ENCODE measurements at regions not wholly inside any gene's neighbourhood (a gene's known extent, or its start where the extent isn't known, plus 50 kb on each side); places are given as distances from the start of the nearest gene placed in this dataset.
A peak's percentile ranks its signal among the peaks of the same experiment; 100 is the strongest.
"Not testable (repeated sequence)": the region's sequence is repeated elsewhere in the genome, so short reads cannot be mapped to it uniquely, and the experiment has no call there.

DNA sequence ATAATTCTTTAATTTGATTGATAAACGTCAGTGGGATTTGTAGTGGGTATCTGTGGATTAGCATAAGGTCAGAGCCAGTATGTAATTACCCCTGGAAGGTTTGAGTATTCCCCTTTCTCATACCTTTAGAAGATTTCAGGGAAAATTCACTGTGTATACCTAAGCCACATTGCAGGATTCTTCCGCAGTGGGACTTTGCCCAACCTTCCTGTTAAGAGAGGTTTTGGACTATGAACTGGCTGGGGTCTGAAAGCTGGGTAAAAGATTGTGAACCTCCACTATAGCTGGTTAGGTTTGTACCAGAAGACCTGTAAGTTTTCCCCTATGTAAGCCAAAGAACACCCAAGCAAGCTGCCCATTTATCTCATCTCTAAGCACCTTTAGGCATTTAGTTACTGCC is 150.2 kb downstream of the TTC6 start:
- no peaks in the 10 kb centered on the region for H3K27me3 ChIP-seq
- ATAC-seq (no peak), DNase-seq (no peak), FAIRE-seq (no peak)
- intact Hi-C loops (cut with DNase I), result no loop called here
- H3K9me3 ChIP-seq, result no peaks in the 10 kb centered on the region
- H3K27ac ChIP-seq, result no peak overlapping the region
- no peaks in the 10 kb centered on the region for H3K4me1 ChIP-seq
- TF ChIP-seq, protein P1, sequence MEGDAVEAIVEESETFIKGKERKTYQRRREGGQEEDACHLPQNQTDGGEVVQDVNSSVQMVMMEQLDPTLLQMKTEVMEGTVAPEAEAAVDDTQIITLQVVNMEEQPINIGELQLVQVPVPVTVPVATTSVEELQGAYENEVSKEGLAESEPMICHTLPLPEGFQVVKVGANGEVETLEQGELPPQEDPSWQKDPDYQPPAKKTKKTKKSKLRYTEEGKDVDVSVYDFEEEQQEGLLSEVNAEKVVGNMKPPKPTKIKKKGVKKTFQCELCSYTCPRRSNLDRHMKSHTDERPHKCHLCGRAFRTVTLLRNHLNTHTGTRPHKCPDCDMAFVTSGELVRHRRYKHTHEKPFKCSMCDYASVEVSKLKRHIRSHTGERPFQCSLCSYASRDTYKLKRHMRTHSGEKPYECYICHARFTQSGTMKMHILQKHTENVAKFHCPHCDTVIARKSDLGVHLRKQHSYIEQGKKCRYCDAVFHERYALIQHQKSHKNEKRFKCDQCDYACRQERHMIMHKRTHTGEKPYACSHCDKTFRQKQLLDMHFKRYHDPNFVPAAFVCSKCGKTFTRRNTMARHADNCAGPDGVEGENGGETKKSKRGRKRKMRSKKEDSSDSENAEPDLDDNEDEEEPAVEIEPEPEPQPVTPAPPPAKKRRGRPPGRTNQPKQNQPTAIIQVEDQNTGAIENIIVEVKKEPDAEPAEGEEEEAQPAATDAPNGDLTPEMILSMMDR (IDR thresholded peaks at IDR 0.05), result no peak
- 59% methylated on average over 2 of the region's 2 CpGs for WGBS, 2 donors
- no peaks in the 10 kb centered on the region for H3K36me3 ChIP-seq
- no peak overlapping the region for H3K4me3 ChIP-seq

DNA sequence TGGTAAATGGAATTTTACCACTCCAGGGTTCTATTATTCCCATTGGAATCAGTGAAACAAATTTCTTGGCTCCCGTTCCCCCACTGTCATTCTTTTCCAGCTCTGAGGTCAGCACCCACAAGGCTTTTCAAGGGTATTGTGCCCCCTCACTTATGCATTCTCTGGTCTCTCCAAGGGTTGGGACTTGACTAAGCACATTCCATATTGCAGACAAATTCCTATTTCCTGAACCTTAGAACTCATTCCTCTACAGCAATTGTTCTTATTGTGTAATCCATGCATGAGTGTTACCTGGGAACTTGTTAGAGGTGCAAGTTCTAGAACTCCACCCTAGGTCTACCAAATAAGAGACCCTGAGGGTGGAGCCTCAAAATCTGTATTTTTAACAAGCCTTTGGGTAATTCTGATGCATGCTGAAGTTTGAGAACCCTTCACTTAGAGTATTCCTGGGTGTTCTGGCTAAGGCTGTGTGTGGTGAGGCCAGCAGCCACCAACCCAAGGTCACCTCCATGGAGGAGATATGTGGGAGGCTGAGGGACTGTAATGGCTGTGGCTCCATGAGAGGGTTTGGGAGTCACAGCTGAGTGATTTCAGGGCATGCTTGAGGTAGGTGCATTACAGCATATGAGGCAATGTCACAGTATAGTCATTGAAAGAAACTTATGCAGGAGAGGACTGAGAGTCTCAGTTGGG is 150.9 kb downstream of the TTC6 start:
- DNase-seq (no peak), FAIRE-seq (no peak), ATAC-seq (no peak)
- intact Hi-C loops (cut with DNase I), result no loop called here
- no peaks in the 10 kb centered on the region for H3K27me3 ChIP-seq
- H3K4me1 ChIP-seq, result no peaks in the 10 kb centered on the region
- WGBS, 2 donors, result 79 to 85% methylated on average over 1 of the region's 1 CpG
- H3K27ac ChIP-seq, result no peak overlapping the region
- no peaks in the 10 kb centered on the region for H3K9me3 ChIP-seq
- H3K4me3 ChIP-seq, result no peak overlapping the region
- TF ChIP-seq, protein P1 (IDR thresholded peaks at IDR 0.05), result no peak
- no peaks in the 10 kb centered on the region for H3K36me3 ChIP-seq

DNA sequence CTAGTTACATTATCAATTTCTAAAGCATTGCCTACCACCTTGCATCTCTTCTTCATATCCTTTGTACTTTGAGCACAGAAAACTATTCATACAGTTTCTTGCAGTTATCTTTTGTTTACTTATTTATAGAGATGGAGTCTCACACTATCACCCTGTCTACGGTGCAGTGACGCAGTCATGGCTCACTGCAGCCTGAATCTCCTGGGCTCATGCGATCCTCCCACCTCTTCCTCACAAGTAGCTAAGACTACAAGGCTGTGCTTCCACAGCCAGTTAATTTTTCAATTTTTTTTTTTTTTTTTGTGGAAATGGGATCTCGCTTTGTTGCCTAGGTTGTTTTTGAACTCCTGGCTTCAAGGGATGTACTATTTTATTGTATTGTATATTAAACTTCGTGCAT is 158.0 kb downstream of the TTC6 start:
- Histone ChIP-seq H3K36me3 (no peaks in the 10 kb centered on the region), H3K4me1 (no peaks in the 10 kb centered on the region), H3K4me3 (no peak overlapping the region), H3K27ac (no peak overlapping the region), H3K9me3 (no peaks in the 10 kb centered on the region), H3K27me3 (no peaks in the 10 kb centered on the region)
- TF ChIP-seq, protein P1 (IDR thresholded peaks at IDR 0.05), result no peak
- intact Hi-C loops (cut with DNase I), result no loop called here
- DNase-seq (no peak), FAIRE-seq (no peak), ATAC-seq (no peak)
- WGBS, 2 donors, result 58 to 74% methylated on average over 5 of the region's 5 CpGs

DNA sequence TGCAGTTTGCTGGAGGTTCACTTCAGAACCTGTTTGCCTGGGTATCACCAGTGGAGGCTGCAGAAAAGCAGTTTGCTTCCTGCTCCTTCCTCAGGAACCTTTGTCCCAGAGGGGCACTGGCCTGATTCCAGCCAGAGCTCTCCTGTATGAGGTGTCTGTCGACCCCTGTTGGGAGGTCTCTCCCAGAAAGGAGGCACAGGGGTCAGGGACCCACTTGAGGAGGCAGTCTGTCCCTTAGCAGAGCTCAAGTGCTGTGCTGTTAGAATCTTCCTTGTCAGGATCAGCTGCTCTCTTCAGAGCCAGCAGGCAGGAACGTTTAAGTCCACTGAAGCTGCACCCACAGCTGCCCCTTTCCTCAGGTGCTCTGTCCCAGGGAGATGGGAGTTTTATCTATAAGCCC is 164.8 kb downstream of the TTC6 start:
- H3K27me3 ChIP-seq; ATAC-seq; FAIRE-seq; H3K4me3 ChIP-seq; H3K27ac ChIP-seq; H3K4me1 ChIP-seq; H3K9me3 ChIP-seq; H3K36me3 ChIP-seq; intact Hi-C loops (cut with DNase I): not testable (repeated sequence)
- WGBS, 2 donors, result 19 to 27% methylated on average over 2 of the region's 2 CpGs
- DNase-seq, result peak in 1 of 6 donors; percentile 17

DNA sequence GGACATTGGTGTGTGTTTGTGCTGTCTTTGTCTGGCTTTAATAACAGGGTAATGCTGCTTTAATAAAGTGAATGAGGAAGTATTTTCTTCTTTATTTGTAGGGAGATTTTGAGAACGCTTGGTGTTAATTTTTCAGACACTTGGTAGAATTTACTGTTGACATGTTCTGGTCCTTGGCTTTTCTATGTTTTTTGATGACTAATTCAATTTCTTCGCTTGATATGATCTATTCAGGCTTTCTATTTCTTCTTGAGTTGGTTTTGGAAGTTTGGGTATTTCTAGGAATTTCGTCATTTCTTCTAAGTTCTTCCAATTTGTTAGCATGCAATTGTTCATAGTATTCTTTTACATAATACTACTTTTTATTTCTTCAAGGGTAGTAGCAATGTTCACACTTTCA is 167.8 kb downstream of the TTC6 start:
- Histone ChIP-seq H3K27ac (no peak overlapping the region), H3K27me3 (no peaks in the 10 kb centered on the region), H3K9me3 (no peaks in the 10 kb centered on the region), H3K4me1 (no peaks in the 10 kb centered on the region), H3K4me3 (no peak overlapping the region), H3K36me3 (no peaks in the 10 kb centered on the region)
- ATAC-seq, result no peak
- WGBS, 2 donors, result 63 to 72% methylated on average over 3 of the region's 3 CpGs
- no peak for DNase-seq
- intact Hi-C loops (cut with DNase I), result no loop called here
- FAIRE-seq, result no peak
- TF ChIP-seq, protein P1 (IDR thresholded peaks at IDR 0.05), result no peak

DNA sequence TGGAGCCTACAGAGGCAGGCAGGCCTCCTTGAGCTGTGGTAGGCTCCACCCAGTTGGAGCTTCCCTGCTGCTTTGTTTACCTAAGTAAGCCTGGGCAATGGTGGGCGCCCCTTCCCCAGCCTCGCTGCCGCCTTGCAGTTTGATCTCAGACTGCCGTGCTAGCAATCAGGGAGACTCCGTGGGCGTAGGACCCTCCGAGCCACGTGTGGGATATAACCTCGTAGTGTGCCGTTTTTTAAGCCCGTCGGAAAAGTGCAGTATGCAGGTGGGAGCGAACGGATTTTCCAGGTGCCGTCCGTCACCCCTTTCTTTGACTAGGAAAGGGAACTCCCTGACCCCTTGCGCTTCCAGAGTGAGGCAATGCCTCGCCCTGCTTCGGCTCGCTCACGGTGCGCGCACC is 176.9 kb downstream of the TTC6 start:
- DNase-seq; ATAC-seq; H3K4me1 ChIP-seq; H3K9me3 ChIP-seq; H3K36me3 ChIP-seq; H3K27me3 ChIP-seq; intact Hi-C loops (cut with DNase I); H3K27ac ChIP-seq; FAIRE-seq; H3K4me3 ChIP-seq: not testable (repeated sequence)
- 80 to 84% methylated on average over 23 of the region's 23 CpGs for WGBS, 2 donors
